ENCODE measurements at regions not wholly inside any gene's neighbourhood (a gene's known extent, or its start where the extent isn't known, plus 50 kb on each side); places are given as distances from the start of the nearest gene placed in this dataset.

- no peak overlapping the region for H3K27ac Mint-ChIP-seq
- peaks cover 4% of the 10 kb centered on the region for H3K27me3 Mint-ChIP-seq (ENCODE audit: low read depth)
- no peak for TF ChIP-seq CTCF (IDR thresholded peaks at IDR 0.05; ENCODE audit: unreplicated experiment in 3 of 3)
- H3K36me3 Mint-ChIP-seq (ENCODE audit: low read depth) = no peaks in the 10 kb centered on the region
- H3K9me3 Mint-ChIP-seq = peaks cover 25% of the 10 kb centered on the region
- H3K4me3 Mint-ChIP-seq = no peak overlapping the region
- H3K4me1 Mint-ChIP-seq = peaks cover 2% of the 10 kb centered on the region
Measured at GRCh38 chr3:104903064-104903463, 463.6 kb upstream of the ALCAM start.

- H3K36me3 Mint-ChIP-seq (ENCODE audit: low read depth) = no peaks in the 10 kb centered on the region
- no peak overlapping the region for H3K27ac Mint-ChIP-seq
- H3K9me3 Mint-ChIP-seq = peaks cover 25% of the 10 kb centered on the region
- no peak overlapping the region for H3K4me3 Mint-ChIP-seq
- peaks cover 4% of the 10 kb centered on the region for H3K27me3 Mint-ChIP-seq (ENCODE audit: low read depth)
- peaks cover 10% of the 10 kb centered on the region for H3K4me1 Mint-ChIP-seq
- TF ChIP-seq CTCF (IDR thresholded peaks at IDR 0.05; ENCODE audit: unreplicated experiment in 3 of 3) = no peak
Measured at GRCh38 chr3:104906001-104906639, 460.6 kb upstream of the ALCAM start.

GRCh38 chr3:104907507-104907906, 459.2 kb upstream of the ALCAM start:
- Mint-ChIP-seq H3K4me3 (no peak overlapping the region), H3K36me3 (ENCODE audit: low read depth) (no peaks in the 10 kb centered on the region), H3K27me3 (ENCODE audit: low read depth) (peaks cover 4% of the 10 kb centered on the region), H3K4me1 (peaks cover 15% of the 10 kb centered on the region), H3K9me3 (peaks cover 19% of the 10 kb centered on the region), H3K27ac (no peak overlapping the region)
- TF ChIP-seq CTCF (IDR thresholded peaks at IDR 0.05; ENCODE audit: unreplicated experiment in 3 of 3) = no peak

GRCh38 chr3:104908761-104909160, 457.9 kb upstream of the ALCAM start:
- Mint-ChIP-seq H3K27ac (peak overlapping the region; percentile 82 to 92 (median 87)), H3K4me1 (peaks cover 15% of the 10 kb centered on the region), H3K27me3 (ENCODE audit: low read depth) (peaks cover 4% of the 10 kb centered on the region), H3K4me3 (no peak overlapping the region), H3K9me3 (peaks cover 8% of the 10 kb centered on the region), H3K36me3 (ENCODE audit: low read depth) (no peaks in the 10 kb centered on the region)
- no peak for TF ChIP-seq CTCF (IDR thresholded peaks at IDR 0.05; ENCODE audit: unreplicated experiment in 3 of 3)

GRCh38 chr3:104909198-104909597, 457.5 kb upstream of the ALCAM start:
- Mint-ChIP-seq H3K36me3 (ENCODE audit: low read depth) (no peaks in the 10 kb centered on the region), H3K9me3 (peaks cover 8% of the 10 kb centered on the region), H3K27ac (peak overlapping the region; percentile 82 to 92 (median 87)), H3K4me1 (peaks cover 15% of the 10 kb centered on the region), H3K27me3 (ENCODE audit: low read depth) (peaks cover 4% of the 10 kb centered on the region), H3K4me3 (no peak overlapping the region)
- TF ChIP-seq CTCF (IDR thresholded peaks at IDR 0.05; ENCODE audit: unreplicated experiment in 3 of 3) = no peak

- H3K4me1 Mint-ChIP-seq = peaks cover 15% of the 10 kb centered on the region
- no peak for TF ChIP-seq CTCF (IDR thresholded peaks at IDR 0.05; ENCODE audit: unreplicated experiment in 3 of 3)
- peak overlapping the region; percentile 82 to 92 (median 87) for H3K27ac Mint-ChIP-seq
- H3K27me3 Mint-ChIP-seq (ENCODE audit: low read depth) = peaks cover 4% of the 10 kb centered on the region
- no peak overlapping the region for H3K4me3 Mint-ChIP-seq
- peaks cover 4% of the 10 kb centered on the region for H3K9me3 Mint-ChIP-seq
- H3K36me3 Mint-ChIP-seq (ENCODE audit: low read depth) = no peaks in the 10 kb centered on the region
Measured at GRCh38 chr3:104909721-104910120, 457.0 kb upstream of the ALCAM start.
